K562 (cell line): ENCODE measurements at regions not wholly inside any gene's neighbourhood (a gene's known extent, or its start where the extent isn't known, plus 50 kb on each side); places are given as distances from the start of the nearest gene placed in this dataset.

ENCODE experiments used
- ATAC-seq: fragments of 200-7000 bp; cut with Tn5 transposase; 3 replicates; pipeline ENCODE4 v1.9.1; 2020; ENCODE audit warnings: moderate library complexity
- BruUV-seq: library from RNA; stranded (reverse); fragments of 400-500 nt; replicated peaks from 2 replicates; lab custom pipeline; 2021; lab: Mats Ljungman, UMichigan
- CTCF ChIA-PET: fragments of 300-600 bp; formaldehyde crosslinking; extraction: SDS; loops from one replicate; lab custom pipeline; 2021; ENCODE audit warnings: low intra/inter-chr PET ratio; lab: Yijun Ruan, JAX
- POLR2A ChIA-PET: fragments of 300-600, 350-650 bp; sonication (Branson Sonifier 250); formaldehyde crosslinking; extraction: SDS; loops from one replicate; lab custom pipeline; 2021; ENCODE audit warnings: antibody characterized with exemption, inconsistent platforms; lab: Yijun Ruan, JAX
- DNase-seq, 4 experiments: peaks; one replicate each; pipeline versions ENCODE4 v3.0.0 to v3.0.0-alpha.2; 2011 to 2018; ENCODE audit warnings: low spot score in 3 of 4, mixed read lengths in 3 of 4; ENCODE audit errors: extremely low read depth in 1 of 4
- FAIRE-seq: peaks from 2 replicates; lab custom pipeline; 2011; peaks lifted over from hg19 to GRCh38; lab: Jason Lieb, UNC
- H2AFZ ChIP-seq: 2 replicates; pipeline ENCODE4 v1.6.0; 2011; ENCODE audit warnings: low read depth, low read length, control low read depth, inconsistent platforms
- H3K27ac ChIP-seq: fragments of 200-600 bp; 3 replicates; pipeline ENCODE4 v1.8.0; 2011; ENCODE audit warnings: low read depth, mild to moderate bottlenecking, control low read depth, inconsistent platforms, low read length, moderate library complexity, mixed read lengths; ENCODE audit errors: extremely low read depth
- H3K27me3 ChIP-seq, 2 experiments: fragments of 300-600 bp in 1 of 2; 2 replicates in 1 of 2; 3 replicates in 1 of 2; pipeline versions ENCODE4 v1.6.0 to v1.8.0; 2011; ENCODE audit warnings: inconsistent platforms in 2 of 2, low read length in 2 of 2, mild to moderate bottlenecking in 1 of 2, mixed read lengths in 1 of 2, moderate library complexity in 1 of 2; ENCODE audit not compliant: control insufficient read depth in 2 of 2, insufficient read depth in 2 of 2
- H3K36me3 ChIP-seq: fragments of 300-600 bp; 3 replicates; pipeline ENCODE4 v1.8.0; 2011; ENCODE audit warnings: mild to moderate bottlenecking, low read length, inconsistent platforms; ENCODE audit not compliant: control insufficient read depth, insufficient read depth
- H3K4me1 ChIP-seq, 2 experiments: fragments of 200-600 bp in 1 of 2; replicated peaks in 1 of 2; 2 replicates in 1 of 2; 3 replicates in 1 of 2; pipeline versions ENCODE4 v1.5.1 to v1.8.0; 2011; ENCODE audit warnings: inconsistent platforms in 2 of 2, low read length in 2 of 2, mild to moderate bottlenecking in 1 of 2, mixed read lengths in 1 of 2, moderate library complexity in 1 of 2; ENCODE audit not compliant: control insufficient read depth in 2 of 2, insufficient read depth in 2 of 2
- H3K4me2 ChIP-seq: 2 replicates; pipeline ENCODE4 v1.6.1; 2011; ENCODE audit warnings: low read length, control low read depth, inconsistent platforms, mixed read lengths; ENCODE audit not compliant: insufficient read depth
- H3K4me3 ChIP-seq: fragments of 200-600 bp; sonication (generic), shearing (Covaris generic); 2 replicates; pipeline ENCODE4 v1.5.1; 2016; ENCODE audit warnings: control low read depth, inconsistent platforms
- H3K79me2 ChIP-seq: fragments of 200-600 bp; 3 replicates; pipeline ENCODE4 v1.8.0; 2011; ENCODE audit warnings: low read length, inconsistent platforms; ENCODE audit not compliant: control insufficient read depth, insufficient read depth
- H3K9ac ChIP-seq, 2 experiments: 2 replicates each; pipeline versions ENCODE4 v1.6.0 to v1.6.1; 2011; ENCODE audit warnings: low read depth in 2 of 2, low read length in 2 of 2, control low read depth in 1 of 2, inconsistent platforms in 1 of 2, mild to moderate bottlenecking in 1 of 2, mixed read lengths in 1 of 2; ENCODE audit not compliant: insufficient read depth in 1 of 2
- H3K9me1 ChIP-seq: one replicate; pipeline ENCODE4 v1.6.0; 2011; ENCODE audit warnings: inconsistent platforms, mild to moderate bottlenecking, low read length, moderate library complexity; ENCODE audit not compliant: control insufficient read depth, insufficient read depth
- H3K9me3 ChIP-seq: replicated peaks from 2 replicates; pipeline ENCODE4 v1.5.1; 2011; ENCODE audit warnings: low read depth, low read length, inconsistent platforms; ENCODE audit not compliant: control insufficient read depth, insufficient read depth
- H4K20me1 ChIP-seq: replicated peaks from 2 replicates; pipeline ENCODE4 v1.6.1; 2011; ENCODE audit warnings: low read length, inconsistent platforms, mixed read lengths; ENCODE audit not compliant: control insufficient read depth, insufficient read depth
- ARID3A ChIP-seq: IDR thresholded peaks from 2 replicates; pipeline ENCODE4 v1.6.1; 2012; ENCODE audit warnings: low read depth, low read length, improper control_type of control experiment, borderline replicate concordance
- BACH1 ChIP-seq: fragments of 200-800 bp; sonication (Bioruptor generic); IDR thresholded peaks from 2 replicates; pipeline ENCODE4 v1.6.1; 2016; ENCODE audit warnings: missing genetic modification characterization, missing compliant biosample characterization
- DACH1 ChIP-seq: fragments of 450-650 bp; IDR thresholded peaks from 2 replicates; pipeline ENCODE4 v1.6.1; 2018; ENCODE audit not compliant: partially characterized antibody
- FOXA1 ChIP-seq: fragments of 450-650 bp; IDR thresholded peaks from 2 replicates; pipeline ENCODE4 v1.6.1; 2016; ENCODE audit warnings: mild to moderate bottlenecking, borderline replicate concordance
- KDM4B ChIP-seq, 2 experiments: fragments of 450-650 bp in 1 of 2; sonication (generic) in 1 of 2; IDR thresholded peaks; 2 replicates each; pipeline ENCODE4 v1.6.1; 2016 to 2017; ENCODE audit warnings: borderline replicate concordance in 2 of 2, antibody characterized with exemption in 1 of 2, low read depth in 1 of 2, mild to moderate bottlenecking in 1 of 2
- MTA1 ChIP-seq: fragments of 450-650 bp; IDR thresholded peaks from 2 replicates; pipeline ENCODE4 v1.6.1; 2017; ENCODE audit warnings: borderline replicate concordance
- NCOA6 ChIP-seq: fragments of 450-650 bp; IDR thresholded peaks from 2 replicates; pipeline ENCODE4 v1.6.1; 2017; ENCODE audit warnings: mild to moderate bottlenecking
- NCOR1 ChIP-seq: fragments of 450-650 bp; IDR thresholded peaks from 2 replicates; pipeline ENCODE4 v1.6.1; 2016; ENCODE audit warnings: mild to moderate bottlenecking, moderate library complexity
- PREB ChIP-seq: sonication (generic); formaldehyde crosslinking; IDR thresholded peaks from 2 replicates; pipeline ENCODE4 v1.8.1; 2023; ENCODE audit warnings: mild to moderate bottlenecking, missing genetic modification reagents
- PTBP1 ChIP-seq: fragments of 200-400 bp; formaldehyde crosslinking; IDR thresholded peaks from 2 replicates; pipeline ENCODE4 v1.6.1; 2017; ENCODE audit warnings: low read depth, low read length
- RFX1 ChIP-seq: fragments of 450-650 bp; IDR thresholded peaks from 2 replicates; pipeline ENCODE4 v1.6.1; 2016; ENCODE audit warnings: mild to moderate bottlenecking, moderate library complexity
- SRSF3 ChIP-seq: fragments of 200-400 bp; formaldehyde crosslinking; IDR thresholded peaks from 2 replicates; pipeline ENCODE4 v1.6.1; 2016; ENCODE audit warnings: mild to moderate bottlenecking, low read length, moderate library complexity; ENCODE audit not compliant: insufficient read depth
- YBX1 ChIP-seq: fragments of 450-650 bp; IDR thresholded peaks from 2 replicates; pipeline ENCODE4 v1.7.1; 2016; ENCODE audit warnings: mild to moderate bottlenecking
- ZNF449 ChIP-seq: fragments of 250-450 bp; sonication (Bioruptor Pico); IDR thresholded peaks from 2 replicates; pipeline ENCODE4 v1.8.0; 2022; ENCODE audit warnings: moderate library complexity, mild to moderate bottlenecking, inconsistent platforms
- ZNF740 ChIP-seq, 3 experiments: fragments of 200-800 bp in 1 of 3; sonication (Bioruptor generic) in 1 of 3; sonication (generic) in 1 of 3; formaldehyde crosslinking in 1 of 3; IDR thresholded peaks; 2 replicates each; pipeline versions ENCODE4 v1.6.1 to v1.8.0; 2016 to 2022; ENCODE audit warnings: mild to moderate bottlenecking in 2 of 3, missing compliant biosample characterization in 2 of 3, missing genetic modification characterization in 2 of 3, missing genetic modification reagents in 1 of 3
- ZNF79 ChIP-seq: fragments of 250-450 bp; sonication (Bioruptor Pico); IDR thresholded peaks from 2 replicates; pipeline ENCODE4 v1.4.0; 2020; ENCODE audit warnings: low read depth, mild to moderate bottlenecking, moderate library complexity
- WGBS: fragments of 100-300 bp; shearing (Covaris generic); methylation state at CpG from one replicate; pipeline ENCODE4 v1.1.6; 2016; ENCODE audit warnings: low coverage, mixed read lengths; ENCODE audit not compliant: insufficient coverage; ENCODE audit errors: missing lambda C conversion rate; 5-methylcytosine and 5-hydroxymethylcytosine counted together
- in situ Hi-C: fragments of 300-500 bp; cut with MboI; formaldehyde crosslinking; loops from 4 replicates; pipeline ENCODE4 v1.15.0; 2018; ENCODE audit warnings: inconsistent platforms, mixed read lengths
- intact Hi-C: fragments of 100-400 bp; cut with micrococcal nuclease; formaldehyde crosslinking; loops from 2 replicates; pipeline ENCODE4 v1.14.2; 2022

GRCh38 chr12:58030566-58031279 is 89.4 kb downstream of the ATP23 start:
- WGBS, result 3% methylated on average over 3 of the region's 4 CpGs
- CTCF ChIA-PET, result no interaction called here
- Histone ChIP-seq H3K27ac (no peak overlapping the region), H2AFZ (no peak overlapping the region), H3K9me3 (no peaks in the 10 kb centered on the region), H3K9me1 (no peaks in the 10 kb centered on the region), H3K9ac (no peak overlapping the region), H4K20me1 (no peaks in the 10 kb centered on the region), H3K4me2 (no peak overlapping the region), H3K4me1 (no peaks in the 10 kb centered on the region), H3K4me3 (no peak overlapping the region), H3K79me2 (no peaks in the 10 kb centered on the region), H3K36me3 (no peaks in the 10 kb centered on the region), H3K27me3 (no peaks in the 10 kb centered on the region)
- ATAC-seq (no peak), DNase-seq (no peak), FAIRE-seq (no peak)
- intact Hi-C loops, result no loop called here
- POLR2A ChIA-PET, result no interaction called here
- no TSS peak for BruUV-seq
- in situ Hi-C loops, result no loop called here
- TF ChIP-seq ZNF740 (CRISPR knock-in tag; IDR thresholded peaks at IDR 0.05) (no peak), ZNF740 (tag; IDR thresholded peaks at IDR 0.05) (no peak), KDM4B (IDR thresholded peaks at IDR 0.05; ENCODE audit: borderline replicate concordance in 2 of 2, low read depth in 1 of 2) (no peak), YBX1 (no peak), PREB (CRISPR knock-in tag) (no peak), RFX1 (no peak), SRSF3 (no peak), ZNF449 (no peak), MTA1 (no peak), FOXA1 (no peak), PTBP1 (no peak), BACH1 (no peak), NCOA6 (no peak), ZNF79 (CRISPR knock-in tag) (no peak), DACH1 (no peak), ARID3A (no peak), NCOR1 (no peak)
